ENCODE measurements at regions not wholly inside any gene's neighbourhood (a gene's known extent, or its start where the extent isn't known, plus 50 kb on each side); places are given as distances from the start of the nearest gene placed in this dataset.

GRCh38 chr20:11727708-11728107 lies 190.0 kb upstream of the BTBD3 start:
- 0% methylated on average over 1 of the region's 1 CpG for WGBS (ENCODE audit: low lambda C conversion rate)

GRCh38 chr20:11728937-11729336 lies 188.8 kb upstream of the BTBD3 start:
- H3K9me3 ChIP-seq, result no peaks in the 10 kb centered on the region
- H3K36me3 ChIP-seq (replicated peaks in 1 of 2; ENCODE audit: control insufficient read depth in 1 of 2, insufficient read depth in 2 of 2, low read length in 1 of 2), result no peaks in the 10 kb centered on the region
- CTCF ChIA-PET, result no interaction called here
- no peaks in the 10 kb centered on the region for H3K27me3 ChIP-seq (ENCODE audit: insufficient read depth)
- H4K20me1 ChIP-seq (ENCODE audit: insufficient read depth), result no peaks in the 10 kb centered on the region
- DNase-seq, result no peak
- no peaks in the 10 kb centered on the region for H3K9me2 ChIP-seq
- H3F3A ChIP-seq (replicated peaks; ENCODE audit: insufficient read depth), result no peaks in the 10 kb centered on the region
- WGBS (ENCODE audit: low lambda C conversion rate), result 5% methylated on average over 2 of the region's 2 CpGs
- TF ChIP-seq MEF2A (IDR thresholded peaks at IDR 0.05; ENCODE audit: borderline replicate concordance, low read depth) (no peak), GABPA (IDR thresholded peaks at IDR 0.05; ENCODE audit: low read depth) (no peak), RFX5 (IDR thresholded peaks at IDR 0.05; ENCODE audit: low read length) (no peak), MAX (IDR thresholded peaks at IDR 0.05; ENCODE audit: low read depth) (no peak), POLR2AphosphoS5 (IDR thresholded peaks at IDR 0.05; ENCODE audit: low read depth, low read length) (no peak), TAF1 (IDR thresholded peaks at IDR 0.05; ENCODE audit: borderline replicate concordance, low read depth, low read length) (no peak), JUND (IDR thresholded peaks at IDR 0.05) (no peak), RAD21 (IDR thresholded peaks at IDR 0.05; ENCODE audit: low read length) (no peak), SIN3A (IDR thresholded peaks at IDR 0.05; ENCODE audit: borderline replicate concordance, low read depth, low read length) (no peak), RXRA (IDR thresholded peaks at IDR 0.05; ENCODE audit: borderline replicate concordance, low read depth) (no peak), ZBTB33 (IDR thresholded peaks at IDR 0.05; ENCODE audit: borderline replicate concordance, low read depth) (no peak), USF2 (IDR thresholded peaks at IDR 0.05; ENCODE audit: borderline replicate concordance, low read depth, low read length) (no peak), CHD2 (IDR thresholded peaks at IDR 0.05; ENCODE audit: low read length, partially characterized antibody) (no peak), EP300 (IDR thresholded peaks at IDR 0.05; ENCODE audit: borderline replicate concordance in 1 of 2, low read depth in 1 of 2, low read length in 1 of 2) (no peak)
- H3K79me2 ChIP-seq (ENCODE audit: insufficient read depth), result no peaks in the 10 kb centered on the region
- H3K4me1 ChIP-seq (ENCODE audit: control insufficient read depth in 1 of 2, insufficient read depth in 2 of 2, low read depth in 1 of 2, low read length in 1 of 2), result peaks cover 0 to 8% of the 10 kb centered on the region in 2 experiments; a peak in 1 of 4 replicates
- H3K4me3 ChIP-seq (ENCODE audit: low read depth in 2 of 2, low read length in 1 of 2), result no peak overlapping the region
- H3K4me2 ChIP-seq, result no peak overlapping the region
- POLR2A ChIA-PET, result no interaction called here
- H3K9ac ChIP-seq, result no peak overlapping the region
- H2AFZ ChIP-seq (ENCODE audit: low read depth), result no peak overlapping the region
- H3K27ac ChIP-seq (ENCODE audit: low read depth in 2 of 2, low read length in 1 of 2), result no peak overlapping the region

More at GRCh38 chr20:11727708-11728107, 190.0 kb upstream of the BTBD3 start:
- H3K79me2 ChIP-seq (ENCODE audit: insufficient read depth), result no peaks in the 10 kb centered on the region
- peaks cover 0 to 8% of the 10 kb centered on the region in 2 experiments; a peak in 1 of 4 replicates for H3K4me1 ChIP-seq (ENCODE audit: control insufficient read depth in 1 of 2, insufficient read depth in 2 of 2, low read depth in 1 of 2, low read length in 1 of 2)
- H3F3A ChIP-seq (replicated peaks; ENCODE audit: insufficient read depth), result no peaks in the 10 kb centered on the region
- H3K9me3 ChIP-seq, result no peaks in the 10 kb centered on the region
- no peaks in the 10 kb centered on the region for H3K9me2 ChIP-seq
- no peaks in the 10 kb centered on the region for H3K27me3 ChIP-seq (ENCODE audit: insufficient read depth)
- no peak overlapping the region for H3K27ac ChIP-seq (ENCODE audit: low read depth in 2 of 2, low read length in 1 of 2)
- no peak overlapping the region for H2AFZ ChIP-seq (ENCODE audit: low read depth)
- no peak overlapping the region for H3K9ac ChIP-seq
- ChIA-PET POLR2A (no interaction called here), CTCF (interaction anchor here (0.7 to 0.9 kb wide), 2 partner anchors 10 to 14 kb away, joined by 3 to 4 read pairs; no protein-coding TSS in a partner anchor)
- H3K36me3 ChIP-seq (replicated peaks in 1 of 2; ENCODE audit: control insufficient read depth in 1 of 2, insufficient read depth in 2 of 2, low read length in 1 of 2), result no peaks in the 10 kb centered on the region
- peak; percentile 25 for DNase-seq
- no peak overlapping the region for H3K4me3 ChIP-seq (ENCODE audit: low read depth in 2 of 2, low read length in 1 of 2)
- H3K4me2 ChIP-seq, result no peak overlapping the region
- H4K20me1 ChIP-seq (ENCODE audit: insufficient read depth), result no peaks in the 10 kb centered on the region
- TF ChIP-seq RAD21 (IDR thresholded peaks at IDR 0.05; ENCODE audit: low read length), result no peak
- TF ChIP-seq YY1 (IDR thresholded peaks at IDR 0.05; ENCODE audit: low read depth), result no peak
- no peak for TF ChIP-seq NFIC (IDR thresholded peaks at IDR 0.05; ENCODE audit: borderline replicate concordance)
- no peak for TF ChIP-seq MXI1 (IDR thresholded peaks at IDR 0.05; ENCODE audit: low read depth, low read length)
- no peak for TF ChIP-seq GABPA (IDR thresholded peaks at IDR 0.05; ENCODE audit: low read depth)
